ENCODE measurements at regions not wholly inside any gene's neighbourhood (a gene's known extent, or its start where the extent isn't known, plus 50 kb on each side); places are given as distances from the start of the nearest gene placed in this dataset.
"Not testable (repeated sequence)": the region's sequence is repeated elsewhere in the genome, so short reads cannot be mapped to it uniquely, and the experiment has no call there.

GRCh38 chr14:44854114-44854513, 107.6 kb downstream of the KLHL28 start:
- Histone ChIP-seq H2AFZ (ENCODE audit: low read length) (no peak overlapping the region), H2BK5ac (ENCODE audit: low read length) (no peak overlapping the region), H3K4ac (ENCODE audit: low read length) (no peak overlapping the region), H3K4me1 (ENCODE audit: control insufficient read depth in 2 of 2, insufficient read depth in 1 of 2, low read depth in 1 of 2, low read length in 2 of 2) (no peaks in the 10 kb centered on the region), H4K91ac (ENCODE audit: low read depth, low read length, poor library complexity) (no peak overlapping the region), H2BK12ac (ENCODE audit: low read length) (no peak overlapping the region), H3K23ac (ENCODE audit: low read depth, low read length, poor library complexity) (no peak overlapping the region), H3K9me3 (replicated peaks in 1 of 2; ENCODE audit: control insufficient read depth in 2 of 2, insufficient read depth in 1 of 2, low read depth in 1 of 2, low read length in 2 of 2) (no peaks in the 10 kb centered on the region), H2BK15ac (ENCODE audit: low read length) (no peak overlapping the region), H2BK120ac (ENCODE audit: low read depth, low read length) (no peak overlapping the region), H3K4me2 (ENCODE audit: insufficient read depth, low read length, poor library complexity, severe bottlenecking) (no peak overlapping the region), H3K18ac (ENCODE audit: low read length) (no peak overlapping the region), H3K27me3 (ENCODE audit: control insufficient read depth in 3 of 3, insufficient read depth in 3 of 3, low read depth in 1 of 3, low read length in 3 of 3) (no peaks in the 10 kb centered on the region), H3K9ac (ENCODE audit: low read depth, low read length, poor library complexity) (no peak overlapping the region), H3K79me1 (ENCODE audit: low read depth, low read length) (no peaks in the 10 kb centered on the region), H3K4me3 (ENCODE audit: low read length in 2 of 2) (no peak overlapping the region), H4K8ac (ENCODE audit: low read depth, low read length) (no peak overlapping the region), H2AK5ac (ENCODE audit: low read depth, low read length) (no peak overlapping the region), H3K14ac (ENCODE audit: low read length) (no peak overlapping the region), H3K27ac (replicated peaks; ENCODE audit: low read length) (no peak overlapping the region), H3K36me3 (replicated peaks in 1 of 2; ENCODE audit: control insufficient read depth in 2 of 2, insufficient read depth in 2 of 2, low read length in 2 of 2) (no peaks in the 10 kb centered on the region)
- WGBS, 2 donors (ENCODE audit: extremely low coverage in 2 of 2, insufficient read length in 2 of 2, insufficient replicate concordance in 1 of 2), result no CpG with 5 or more reads among the region's 4 CpGs
- no peak for DNase-seq (ENCODE audit: low spot score)

GRCh38 chr14:44847526-44848309, 114.0 kb downstream of the KLHL28 start:
- Histone ChIP-seq H3K9me3 (replicated peaks in 1 of 2; ENCODE audit: control insufficient read depth in 2 of 2, insufficient read depth in 1 of 2, low read depth in 1 of 2, low read length in 2 of 2) (no peaks in the 10 kb centered on the region), H2BK12ac (ENCODE audit: low read length) (no peak overlapping the region), H2AFZ (ENCODE audit: low read length) (no peak overlapping the region), H3K4me2 (ENCODE audit: insufficient read depth, low read length, poor library complexity, severe bottlenecking) (no peak overlapping the region), H3K27me3 (ENCODE audit: control insufficient read depth in 3 of 3, insufficient read depth in 3 of 3, low read depth in 1 of 3, low read length in 3 of 3) (no peaks in the 10 kb centered on the region), H2BK5ac (ENCODE audit: low read length) (no peak overlapping the region), H2AK5ac (ENCODE audit: low read depth, low read length) (no peak overlapping the region), H3K79me1 (ENCODE audit: low read depth, low read length) (no peaks in the 10 kb centered on the region), H4K8ac (ENCODE audit: low read depth, low read length) (no peak overlapping the region), H2BK120ac (ENCODE audit: low read depth, low read length) (no peak overlapping the region), H3K4ac (ENCODE audit: low read length) (no peak overlapping the region), H3K4me1 (ENCODE audit: control insufficient read depth in 2 of 2, insufficient read depth in 1 of 2, low read depth in 1 of 2, low read length in 2 of 2) (no peaks in the 10 kb centered on the region), H3K27ac (replicated peaks; ENCODE audit: low read length) (no peak overlapping the region), H3K18ac (ENCODE audit: low read length) (no peak overlapping the region), H2BK15ac (ENCODE audit: low read length) (no peak overlapping the region), H3K4me3 (ENCODE audit: low read length in 2 of 2) (no peak overlapping the region), H3K23ac (ENCODE audit: low read depth, low read length, poor library complexity) (no peak overlapping the region), H3K14ac (ENCODE audit: low read length) (no peak overlapping the region), H3K36me3 (replicated peaks in 1 of 2; ENCODE audit: control insufficient read depth in 2 of 2, insufficient read depth in 2 of 2, low read length in 2 of 2) (no peaks in the 10 kb centered on the region), H3K9ac (ENCODE audit: low read depth, low read length, poor library complexity) (no peak overlapping the region), H4K91ac (ENCODE audit: low read depth, low read length, poor library complexity) (no peak overlapping the region)
- no peak for DNase-seq (ENCODE audit: low spot score)
- WGBS, 2 donors (ENCODE audit: extremely low coverage in 2 of 2, insufficient read length in 2 of 2, insufficient replicate concordance in 1 of 2), result no CpG with 5 or more reads among the region's 8 CpGs

GRCh38 chr14:44846232-44846824, 115.4 kb downstream of the KLHL28 start:
- no peak overlapping the region for H4K91ac ChIP-seq (ENCODE audit: low read depth, low read length, poor library complexity)
- H2BK12ac ChIP-seq (ENCODE audit: low read length), result no peak overlapping the region
- no peak overlapping the region for H3K18ac ChIP-seq (ENCODE audit: low read length)
- H2BK15ac ChIP-seq (ENCODE audit: low read length), result no peak overlapping the region
- H3K9me3 ChIP-seq (replicated peaks in 1 of 2; ENCODE audit: control insufficient read depth in 2 of 2, insufficient read depth in 1 of 2, low read depth in 1 of 2, low read length in 2 of 2), result no peaks in the 10 kb centered on the region
- H3K4me1 ChIP-seq (ENCODE audit: control insufficient read depth in 2 of 2, insufficient read depth in 1 of 2, low read depth in 1 of 2, low read length in 2 of 2), result no peaks in the 10 kb centered on the region
- no peak overlapping the region for H3K14ac ChIP-seq (ENCODE audit: low read length)
- H3K9ac ChIP-seq (ENCODE audit: low read depth, low read length, poor library complexity), result no peak overlapping the region
- no peak overlapping the region for H3K4me3 ChIP-seq (ENCODE audit: low read length in 2 of 2)
- no peaks in the 10 kb centered on the region for H3K36me3 ChIP-seq (replicated peaks in 1 of 2; ENCODE audit: control insufficient read depth in 2 of 2, insufficient read depth in 2 of 2, low read length in 2 of 2)
- no peaks in the 10 kb centered on the region for H3K27me3 ChIP-seq (ENCODE audit: control insufficient read depth in 3 of 3, insufficient read depth in 3 of 3, low read depth in 1 of 3, low read length in 3 of 3)
- H3K79me1 ChIP-seq (ENCODE audit: low read depth, low read length), result no peaks in the 10 kb centered on the region
- no peak overlapping the region for H2BK120ac ChIP-seq (ENCODE audit: low read depth, low read length)
- H3K23ac ChIP-seq (ENCODE audit: low read depth, low read length, poor library complexity), result no peak overlapping the region
- H3K4ac ChIP-seq (ENCODE audit: low read length), result no peak overlapping the region
- no peak overlapping the region for H2BK5ac ChIP-seq (ENCODE audit: low read length)
- H4K8ac ChIP-seq (ENCODE audit: low read depth, low read length), result no peak overlapping the region
- no peak overlapping the region for H3K27ac ChIP-seq (replicated peaks; ENCODE audit: low read length)
- peak; percentile 47 for DNase-seq (ENCODE audit: low spot score)
- no peak overlapping the region for H2AK5ac ChIP-seq (ENCODE audit: low read depth, low read length)
- no peak overlapping the region for H2AFZ ChIP-seq (ENCODE audit: low read length)
- no CpG with 5 or more reads among the region's 4 CpGs for WGBS, 2 donors (ENCODE audit: extremely low coverage in 2 of 2, insufficient read length in 2 of 2, insufficient replicate concordance in 1 of 2)
- no peak overlapping the region for H3K4me2 ChIP-seq (ENCODE audit: insufficient read depth, low read length, poor library complexity, severe bottlenecking)

GRCh38 chr14:44835928-44836327, 125.8 kb downstream of the KLHL28 start:
- H3K36me3 ChIP-seq (replicated peaks in 1 of 2; ENCODE audit: control insufficient read depth in 2 of 2, insufficient read depth in 2 of 2, low read length in 2 of 2); H3K23ac ChIP-seq (ENCODE audit: low read depth, low read length, poor library complexity); H2AK5ac ChIP-seq (ENCODE audit: low read depth, low read length); H3K4me2 ChIP-seq (ENCODE audit: insufficient read depth, low read length, poor library complexity, severe bottlenecking); H4K8ac ChIP-seq (ENCODE audit: low read depth, low read length); H3K27me3 ChIP-seq (ENCODE audit: control insufficient read depth in 3 of 3, insufficient read depth in 3 of 3, low read depth in 1 of 3, low read length in 3 of 3); H3K18ac ChIP-seq (ENCODE audit: low read length); H4K91ac ChIP-seq (ENCODE audit: low read depth, low read length, poor library complexity); H2AFZ ChIP-seq (ENCODE audit: low read length); DNase-seq (ENCODE audit: low spot score); H3K4me3 ChIP-seq (ENCODE audit: low read length in 2 of 2); H2BK5ac ChIP-seq (ENCODE audit: low read length); H3K9ac ChIP-seq (ENCODE audit: low read depth, low read length, poor library complexity); H2BK120ac ChIP-seq (ENCODE audit: low read depth, low read length); H3K27ac ChIP-seq (replicated peaks; ENCODE audit: low read length); H3K9me3 ChIP-seq (replicated peaks in 1 of 2; ENCODE audit: control insufficient read depth in 2 of 2, insufficient read depth in 1 of 2, low read depth in 1 of 2, low read length in 2 of 2); H2BK12ac ChIP-seq (ENCODE audit: low read length); H3K4ac ChIP-seq (ENCODE audit: low read length); H2BK15ac ChIP-seq (ENCODE audit: low read length); H3K4me1 ChIP-seq (ENCODE audit: control insufficient read depth in 2 of 2, insufficient read depth in 1 of 2, low read depth in 1 of 2, low read length in 2 of 2); H3K79me1 ChIP-seq (ENCODE audit: low read depth, low read length); H3K14ac ChIP-seq (ENCODE audit: low read length): not testable (repeated sequence)
- no CpG with 5 or more reads among the region's 9 CpGs for WGBS, 2 donors (ENCODE audit: extremely low coverage in 2 of 2, insufficient read length in 2 of 2, insufficient replicate concordance in 1 of 2)
